ENCODE measurements at regions not wholly inside any gene's neighbourhood (a gene's known extent, or its start where the extent isn't known, plus 50 kb on each side); places are given as distances from the start of the nearest gene placed in this dataset.

GRCh38 chr3:88000853-88001252 is 58.0 kb downstream of the CGGBP1 start:
- peak overlapping the region; percentile 44 for H3K4me3 Mint-ChIP-seq
- intact Hi-C loops (cut with DNase I, micrococcal nuclease) = loop anchor here (5.0 to 10.0 kb wide), 2 partner anchors 114 to 704 kb away; no protein-coding TSS in a partner anchor
- no peak overlapping the region for H3K27ac ChIP-seq (ENCODE audit: low read depth in 1 of 2, low read length in 2 of 2)
- H3K9me3 ChIP-seq (ENCODE audit: control insufficient read depth in 1 of 2, insufficient read depth in 1 of 2, low read length in 2 of 2) = no peaks in the 10 kb centered on the region
- H3K9me3 Mint-ChIP-seq = no peaks in the 10 kb centered on the region
- peak; percentile 41 for ATAC-seq (ENCODE audit: poor library complexity)
- ChIA-PET POLR2A (interaction anchor here (1.0 to 1.5 kb wide), 2 partner anchors 57 to 58 kb away, joined by 3 to 4 read pairs; partner anchors contain the start of genes CGGBP1 and ZNF654), CTCF (interaction anchor here (0.5 kb wide), 1 partner anchor 195 kb away, joined by 3 read pairs; no protein-coding TSS in a partner anchor)
- peaks cover 5% of the 10 kb centered on the region for H3K27me3 Mint-ChIP-seq
- no peaks in the 10 kb centered on the region for H3K36me3 Mint-ChIP-seq (ENCODE audit: low read depth)
- peak in 4 of 14 experiments; percentile 20 to 43 (median 28) for DNase-seq
- H3K27me3 ChIP-seq (ENCODE audit: control insufficient read depth in 1 of 2, insufficient read depth in 2 of 2, low read length in 2 of 2) = no peaks in the 10 kb centered on the region
- no peak for TF ChIP-seq CTCF (IDR thresholded peaks at IDR 0.05)
- H3K4me1 ChIP-seq (ENCODE audit: insufficient read depth, low read length) = peaks cover 3% of the 10 kb centered on the region
- H3K4me1 Mint-ChIP-seq (ENCODE audit: low read depth) = peaks cover 28% of the 10 kb centered on the region
- no peak overlapping the region for H3K27ac Mint-ChIP-seq
- no peak overlapping the region for H3K4me3 ChIP-seq (ENCODE audit: low read length)
- H3K36me3 ChIP-seq (ENCODE audit: insufficient read depth, low read length) = no peaks in the 10 kb centered on the region

GRCh38 chr3:87997966-87998365 is 60.8 kb downstream of the CGGBP1 start:
- intact Hi-C loops (cut with DNase I, micrococcal nuclease) = no loop called here
- no peak overlapping the region for H3K27ac ChIP-seq (ENCODE audit: low read depth in 1 of 2, low read length in 2 of 2)
- Mint-ChIP-seq H3K27me3 (peaks cover 1% of the 10 kb centered on the region), H3K9me3 (no peaks in the 10 kb centered on the region), H3K36me3 (ENCODE audit: low read depth) (no peaks in the 10 kb centered on the region), H3K4me3 (no peak overlapping the region), H3K4me1 (ENCODE audit: low read depth) (peaks cover 17% of the 10 kb centered on the region), H3K27ac (no peak overlapping the region)
- no peak overlapping the region for H3K4me3 ChIP-seq (ENCODE audit: low read length)
- H3K9me3 ChIP-seq (ENCODE audit: control insufficient read depth in 1 of 2, insufficient read depth in 1 of 2, low read length in 2 of 2) = no peaks in the 10 kb centered on the region
- peak in 1 of 14 experiments; percentile 11 for DNase-seq
- ChIA-PET POLR2A (no interaction called here), CTCF (no interaction called here)
- no peak for TF ChIP-seq CTCF (IDR thresholded peaks at IDR 0.05)
- H3K4me1 ChIP-seq (ENCODE audit: insufficient read depth, low read length) = peaks cover 3% of the 10 kb centered on the region
- no peaks in the 10 kb centered on the region for H3K27me3 ChIP-seq (ENCODE audit: control insufficient read depth in 1 of 2, insufficient read depth in 2 of 2, low read length in 2 of 2)
- no peaks in the 10 kb centered on the region for H3K36me3 ChIP-seq (ENCODE audit: insufficient read depth, low read length)
- no peak for ATAC-seq (ENCODE audit: poor library complexity)

GRCh38 chr3:87997298-87997697 is 61.5 kb downstream of the CGGBP1 start:
- TF ChIP-seq CTCF (IDR thresholded peaks at IDR 0.05) = no peak
- no peak overlapping the region for H3K27ac Mint-ChIP-seq
- intact Hi-C loops (cut with DNase I, micrococcal nuclease) = no loop called here

More at GRCh38 chr3:87997298-87997697, 61.5 kb downstream of the CGGBP1 start:
- H3K27me3 ChIP-seq (ENCODE audit: control insufficient read depth in 1 of 2, insufficient read depth in 2 of 2, low read length in 2 of 2) = no peaks in the 10 kb centered on the region
- no peak overlapping the region for H3K4me3 ChIP-seq (ENCODE audit: low read length)
- Mint-ChIP-seq H3K36me3 (ENCODE audit: low read depth) (no peaks in the 10 kb centered on the region), H3K4me3 (peak overlapping the region; percentile 54), H3K27me3 (no peaks in the 10 kb centered on the region), H3K9me3 (no peaks in the 10 kb centered on the region), H3K4me1 (ENCODE audit: low read depth) (peaks cover 16% of the 10 kb centered on the region)
- no peaks in the 10 kb centered on the region for H3K36me3 ChIP-seq (ENCODE audit: insufficient read depth, low read length)
- CTCF ChIA-PET = no interaction called here
- no peaks in the 10 kb centered on the region for H3K9me3 ChIP-seq (ENCODE audit: control insufficient read depth in 1 of 2, insufficient read depth in 1 of 2, low read length in 2 of 2)
- H3K4me1 ChIP-seq (ENCODE audit: insufficient read depth, low read length) = peaks cover 3% of the 10 kb centered on the region
- ATAC-seq (ENCODE audit: poor library complexity) (peak; percentile 61), DNase-seq (peak in 6 of 14 experiments; percentile 8 to 72 (median 44))
- H3K27ac ChIP-seq (ENCODE audit: low read depth in 1 of 2, low read length in 2 of 2) = no peak overlapping the region
- POLR2A ChIA-PET = no interaction called here

All from CD4-positive, alpha-beta T cell (primary cell).